Left lung (tissue), 4 donors: ENCODE measurements at regions not wholly inside any gene's neighbourhood (a gene's known extent, or its start where the extent isn't known, plus 50 kb on each side); places are given as distances from the start of the nearest gene placed in this dataset.

Experiments used
- ATAC-seq: fragments of 200-7000 bp; cut with Tn5 transposase; one replicate; pipeline ENCODE4 v1.9.1; 2020; ENCODE audit warnings: moderate library complexity
- DNase-seq, 4 donors: peaks; one replicate each; pipeline ENCODE4 v3.0.0-alpha.2; 2013 to 2020
- H3K27ac ChIP-seq, 2 donors: fragments of 200-600 bp; sonication (generic) in 1 of 2; one replicate each; pipeline versions ENCODE4 v1.5.0 to v1.8.0; 2020 to 2021
- H3K27me3 ChIP-seq, 2 donors: fragments of 200-600 bp; sonication (generic) in 1 of 2; one replicate each; pipeline versions ENCODE4 v1.5.0 to v1.8.0; 2020 to 2021
- H3K36me3 ChIP-seq, 2 donors: fragments of 200-600 bp; sonication (generic) in 1 of 2; one replicate each; pipeline versions ENCODE4 v1.5.0 to v1.8.0; 2020 to 2021
- H3K4me1 ChIP-seq, 2 donors: fragments of 200-600 bp; one replicate each; pipeline ENCODE4 v1.8.0; 2021
- H3K4me3 ChIP-seq, 2 donors: fragments of 200-600 bp; sonication (generic) in 1 of 2; one replicate each; pipeline versions ENCODE4 v1.5.0 to v1.8.0; 2020 to 2021; ENCODE audit warnings: mild to moderate bottlenecking in 1 of 2
- H3K9me3 ChIP-seq, 2 donors: fragments of 200-600 bp; sonication (generic) in 1 of 2; one replicate each; pipeline versions ENCODE4 v1.5.0 to v1.8.0; 2020 to 2021
- CTCF ChIP-seq, 2 donors: fragments of 200-600 bp; sonication (generic) in 1 of 2; IDR thresholded peaks; one replicate each; pipeline versions ENCODE4 v1.5.0 to v1.8.0; 2021; ENCODE audit warnings: antibody characterized with exemption in 2 of 2
- intact Hi-C, 2 donors: fragments of 100-400 bp; cut with DNase I; formaldehyde crosslinking; loops; one replicate each; pipeline versions ENCODE4 v1.11.2 to v1.14.2; 2022
- donor health status: DM: no; HTN: yes; CAD: no.
- donor health status: DM: no; HTN: no; CAD: no.

GRCh38 chr16:85507342-85507741 lies 105.8 kb upstream of the GSE1 start:
- no peak for DNase-seq
- peaks cover 0 to 14% of the 10 kb centered on the region in 2 donors for H3K4me1 ChIP-seq
- no peaks in the 10 kb centered on the region for H3K9me3 ChIP-seq
- no peak overlapping the region for H3K27ac ChIP-seq
- no peak for TF ChIP-seq CTCF (IDR thresholded peaks at IDR 0.05)
- no peaks in the 10 kb centered on the region for H3K36me3 ChIP-seq
- intact Hi-C loops: no loop called here
- no peak for ATAC-seq
- H3K4me3 ChIP-seq: no peak overlapping the region
- no peaks in the 10 kb centered on the region for H3K27me3 ChIP-seq

- no peak overlapping the region for H3K27ac ChIP-seq
- TF ChIP-seq CTCF (IDR thresholded peaks at IDR 0.05): no peak
- no peak overlapping the region for H3K4me3 ChIP-seq
- no peaks in the 10 kb centered on the region for H3K9me3 ChIP-seq
- intact Hi-C loops: no loop called here
- H3K4me1 ChIP-seq: peaks cover 0 to 15% of the 10 kb centered on the region in 2 donors
- H3K27me3 ChIP-seq: no peaks in the 10 kb centered on the region
- DNase-seq (peak in 1 of 4 donors; percentile 61), ATAC-seq (no peak)
- no peaks in the 10 kb centered on the region for H3K36me3 ChIP-seq
Observed at GRCh38 chr16:85508388-85508787, 104.7 kb upstream of the GSE1 start.

- H3K27me3 ChIP-seq: no peaks in the 10 kb centered on the region
- no peak overlapping the region for H3K4me3 ChIP-seq
- intact Hi-C loops: no loop called here
- H3K36me3 ChIP-seq: no peaks in the 10 kb centered on the region
- H3K9me3 ChIP-seq: no peaks in the 10 kb centered on the region
- H3K27ac ChIP-seq: no peak overlapping the region
- peaks cover 0 to 21% of the 10 kb centered on the region in 2 donors for H3K4me1 ChIP-seq
- DNase-seq: peak in 1 of 4 donors; percentile 60
- no peak for TF ChIP-seq CTCF (IDR thresholded peaks at IDR 0.05)
- no peak for ATAC-seq
Observed at GRCh38 chr16:85508993-85509392, 104.1 kb upstream of the GSE1 start.

- DNase-seq (no peak), ATAC-seq (no peak)
- Histone ChIP-seq H3K27ac (no peak overlapping the region), H3K27me3 (no peaks in the 10 kb centered on the region), H3K4me1 (peaks cover 10 to 30% of the 10 kb centered on the region in 2 donors), H3K9me3 (no peaks in the 10 kb centered on the region), H3K36me3 (no peaks in the 10 kb centered on the region), H3K4me3 (no peak overlapping the region)
- TF ChIP-seq CTCF (IDR thresholded peaks at IDR 0.05): no peak
- intact Hi-C loops: no loop called here
Observed at GRCh38 chr16:85510041-85510659, 103.0 kb upstream of the GSE1 start.

- no peak overlapping the region for H3K27ac ChIP-seq
- TF ChIP-seq CTCF (IDR thresholded peaks at IDR 0.05): no peak
- H3K4me3 ChIP-seq: no peak overlapping the region
- no peaks in the 10 kb centered on the region for H3K27me3 ChIP-seq
- H3K36me3 ChIP-seq: no peaks in the 10 kb centered on the region
- ATAC-seq (no peak), DNase-seq (no peak)
- H3K4me1 ChIP-seq: peaks cover 13 to 29% of the 10 kb centered on the region in 2 donors
- intact Hi-C loops: no loop called here
- H3K9me3 ChIP-seq: no peaks in the 10 kb centered on the region
Observed at GRCh38 chr16:85511938-85512807, 100.9 kb upstream of the GSE1 start.
